NCI-H774 (cell line): ENCODE measurements at regions not wholly inside any gene's neighbourhood (a gene's known extent, or its start where the extent isn't known, plus 50 kb on each side); places are given as distances from the start of the nearest gene placed in this dataset.

Source experiments
- DNase-seq: peaks from one replicate; lab custom pipeline; 2025; lab: John Stamatoyannopoulos, UW

DNA sequence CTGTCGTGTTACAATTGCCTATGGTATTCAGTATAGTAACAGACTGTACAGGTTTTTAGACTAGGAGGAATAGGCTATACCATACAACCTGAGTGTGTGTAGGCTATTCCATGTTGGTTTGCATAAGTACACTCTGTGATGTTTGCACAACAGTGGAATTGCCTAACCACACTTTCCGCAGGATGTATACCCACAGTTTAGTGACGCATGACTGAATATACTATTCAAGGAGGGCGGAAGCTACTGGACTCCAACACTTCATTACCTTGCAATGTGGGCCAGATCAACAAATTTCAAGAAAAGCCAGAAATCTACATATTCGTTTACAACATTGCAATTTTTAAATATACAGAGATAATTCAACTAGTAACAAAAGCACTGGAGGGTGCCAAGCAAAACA is 317.2 kb downstream of the PDGFC start:
- DNase-seq, result no peak

DNA sequence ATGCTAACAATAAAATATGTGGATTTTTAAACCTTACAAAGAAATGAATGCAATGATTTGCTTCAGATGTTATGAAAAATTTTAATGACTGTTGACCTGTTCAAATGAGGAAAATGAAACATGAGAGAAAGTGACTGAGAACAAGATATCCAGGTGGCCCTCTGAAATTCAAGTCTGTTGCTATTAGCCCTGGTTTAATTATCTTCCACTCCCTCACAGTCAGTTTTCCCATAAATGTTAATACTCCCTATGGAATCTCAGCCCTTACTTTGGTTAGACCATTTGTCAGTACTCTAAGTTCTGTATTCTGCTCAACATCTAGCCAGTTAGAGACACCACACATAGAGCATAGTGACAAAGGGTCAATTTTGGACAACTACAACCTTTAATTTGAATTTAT is 327.8 kb downstream of the PDGFC start:
- no peak for DNase-seq

DNA sequence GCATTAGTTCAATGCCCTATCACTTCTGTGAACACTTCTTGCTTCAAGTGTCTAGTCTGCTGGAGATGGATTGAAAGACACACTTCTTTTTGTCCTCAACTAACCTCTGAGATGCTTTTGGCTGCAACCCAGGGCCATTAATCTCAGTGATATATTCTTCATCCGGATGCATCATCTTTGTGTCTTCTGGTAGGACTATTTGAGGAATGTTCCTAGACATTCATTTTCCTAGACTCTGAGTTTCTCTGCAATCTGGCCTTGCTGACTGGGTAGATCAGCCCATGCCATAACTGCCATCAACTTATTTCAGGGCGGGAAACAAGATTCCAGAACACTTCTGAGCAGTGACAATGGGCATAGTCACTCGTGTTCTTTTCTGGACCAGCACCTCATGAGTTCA is 329.4 kb downstream of the PDGFC start:
- no peak for DNase-seq

DNA sequence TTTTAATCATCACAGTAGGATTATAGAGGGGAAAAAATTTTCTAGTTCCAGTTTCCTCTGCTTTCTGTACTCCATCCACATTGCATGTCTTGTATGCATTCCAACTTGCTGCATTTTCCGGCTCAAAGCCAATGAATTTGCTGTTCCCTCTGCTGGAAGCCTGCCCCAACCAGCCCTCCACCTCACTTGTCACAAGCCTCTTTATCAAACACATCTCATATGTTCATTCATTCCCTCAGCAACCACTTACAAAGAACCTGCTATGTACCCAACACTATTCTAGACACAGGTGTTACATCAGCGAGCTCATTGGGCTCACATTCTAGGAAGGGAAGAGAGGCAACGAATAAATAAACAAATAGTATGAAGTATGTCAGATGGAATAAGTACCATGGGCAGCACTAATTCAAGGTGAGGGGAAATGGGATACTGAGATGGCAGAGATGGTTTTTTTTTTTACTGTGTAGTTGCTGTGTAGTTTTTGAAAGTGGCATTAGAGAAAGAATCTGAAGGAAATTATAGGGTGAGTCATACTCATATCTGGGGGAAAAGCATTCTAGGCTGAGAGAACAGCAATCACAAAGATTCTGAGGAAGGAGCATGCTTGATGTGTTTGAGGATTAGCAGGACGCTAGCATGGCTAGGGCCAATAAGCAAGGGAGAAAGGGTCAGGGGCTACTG is 332.5 kb downstream of the PDGFC start:
- peak; percentile 12 for DNase-seq

DNA sequence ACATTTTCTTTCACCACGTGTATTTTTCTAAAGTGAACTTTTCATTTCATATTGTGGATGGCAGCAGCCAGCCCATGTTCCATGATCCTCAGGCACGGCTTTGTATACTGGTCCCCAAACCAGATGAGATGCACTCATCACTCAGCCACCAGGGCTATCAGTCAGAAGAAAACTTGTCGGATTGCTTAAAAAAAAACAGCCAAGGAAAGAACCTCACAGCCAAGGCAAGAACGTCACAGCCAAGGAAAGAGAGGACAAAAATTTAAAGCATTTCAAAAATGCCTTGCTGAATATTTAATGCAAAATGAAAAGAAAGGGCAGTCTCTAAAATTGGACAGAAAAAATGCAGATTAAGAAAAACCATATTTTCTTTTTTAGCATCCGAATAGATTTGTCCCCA is 333.3 kb downstream of the PDGFC start:
- no peak for DNase-seq

DNA sequence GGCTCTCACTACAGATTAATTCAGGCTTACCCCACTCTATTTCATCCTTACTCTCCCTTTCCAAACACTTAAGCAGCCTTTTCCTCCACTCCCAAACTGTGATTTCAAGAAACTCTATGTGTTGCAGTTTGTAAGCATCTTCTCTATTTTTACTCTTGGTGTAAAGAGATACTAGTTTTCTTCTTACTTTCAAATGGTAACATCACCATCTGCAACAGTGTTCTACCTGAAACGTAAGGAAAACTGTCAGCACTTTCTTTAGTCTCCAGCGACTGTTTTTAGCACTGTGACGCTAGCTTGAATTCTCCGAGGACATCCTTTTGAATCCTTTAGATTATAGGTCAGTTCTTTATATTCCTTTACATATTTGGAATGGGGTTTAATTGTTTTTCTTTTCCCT is 335.2 kb downstream of the PDGFC start:
- no peak for DNase-seq

DNA sequence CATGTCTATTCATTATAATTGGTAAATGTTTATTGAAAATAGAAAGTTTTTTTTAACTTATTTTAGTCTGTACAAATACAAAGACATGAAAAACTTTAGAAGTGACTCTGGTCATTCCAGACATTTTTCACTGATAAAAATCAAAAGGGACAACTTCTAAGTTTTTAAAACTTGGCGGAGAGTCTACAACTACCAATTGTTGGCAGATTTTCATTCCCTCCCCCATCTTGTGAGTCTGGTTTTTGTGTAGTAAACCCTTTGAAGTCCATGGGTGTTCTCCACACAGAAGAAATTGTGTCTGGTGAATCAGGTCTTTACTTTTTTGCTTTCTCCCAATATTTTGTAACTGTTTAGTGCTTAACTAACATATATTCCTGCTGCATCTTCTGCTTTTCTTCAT is 336.5 kb downstream of the PDGFC start:
- DNase-seq, result no peak

DNA sequence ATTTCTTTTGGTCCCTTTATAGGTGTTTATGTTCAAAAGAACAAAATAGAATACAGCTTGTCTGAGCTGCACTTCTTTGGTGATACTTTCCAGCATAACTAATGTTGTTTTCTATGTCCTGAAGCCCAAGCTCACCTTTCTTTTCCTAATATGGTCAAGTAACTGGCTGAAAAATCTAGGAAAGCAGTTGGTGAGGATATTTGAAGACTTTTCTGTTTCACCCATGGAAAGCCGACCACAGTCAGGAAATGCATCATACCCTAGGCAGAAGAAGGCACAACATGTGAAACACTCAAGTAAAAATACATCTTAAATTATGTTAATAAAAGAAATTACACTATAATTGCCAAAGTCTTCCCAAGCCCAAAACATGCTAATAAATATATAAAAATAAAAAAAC is 337.0 kb downstream of the PDGFC start:
- DNase-seq, result no peak

DNA sequence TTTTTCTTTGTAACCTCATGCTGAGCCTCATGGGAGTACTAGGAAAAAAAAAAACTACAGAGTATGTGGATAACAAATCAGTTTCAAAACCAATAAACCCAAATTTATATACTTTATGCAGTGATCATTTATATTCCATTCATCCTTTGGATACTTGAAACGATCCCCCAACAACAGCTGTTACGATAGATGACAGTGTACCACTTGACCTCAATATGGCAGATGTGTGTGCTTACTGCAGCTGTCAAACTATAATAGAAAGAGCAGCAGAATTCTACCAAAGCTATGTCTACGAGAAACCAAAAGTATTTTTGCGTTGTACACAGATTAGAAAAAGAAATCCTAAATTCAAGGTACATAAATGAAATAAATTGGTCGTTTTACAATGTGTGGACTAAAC is 337.8 kb downstream of the PDGFC start:
- DNase-seq, result no peak

DNA sequence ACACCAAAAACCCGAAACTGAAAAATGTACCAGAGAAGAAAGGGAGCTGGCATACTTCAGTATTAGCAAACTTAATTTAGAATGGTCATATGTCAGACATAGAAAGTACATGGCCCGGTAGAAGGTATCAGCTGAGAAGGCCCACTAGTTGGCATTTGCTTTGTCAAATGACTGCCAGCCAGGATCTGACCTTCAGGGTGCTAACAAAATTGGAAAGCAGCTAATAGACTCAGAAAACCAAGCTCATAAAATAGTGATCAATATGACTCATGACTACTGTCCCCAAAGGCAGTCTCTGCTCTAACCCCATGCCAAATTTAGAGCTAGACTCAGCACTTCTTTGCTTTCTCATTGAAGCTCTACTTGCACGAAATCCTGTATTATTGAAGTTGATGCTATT is 342.7 kb downstream of the PDGFC start:
- DNase-seq, result no peak

DNA sequence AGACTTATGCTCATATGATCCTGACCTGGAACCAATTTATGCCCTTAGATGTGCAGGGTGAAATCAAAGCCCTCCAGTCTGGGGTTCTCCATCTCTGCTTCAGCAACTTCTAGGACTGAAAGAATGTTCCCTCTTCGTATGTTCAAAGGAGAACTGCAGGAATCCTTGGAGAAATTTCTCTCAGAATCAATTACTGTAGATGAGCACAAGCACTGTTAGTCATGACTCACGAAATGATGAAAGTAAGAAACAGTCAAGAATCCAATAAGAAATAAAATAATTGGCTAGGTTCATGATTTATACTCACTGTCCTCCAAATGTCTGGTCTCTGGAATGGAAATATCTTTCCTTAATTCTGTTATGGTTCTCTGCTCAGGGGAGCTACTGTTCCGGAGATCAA is 348.2 kb downstream of the PDGFC start:
- no peak for DNase-seq

DNA sequence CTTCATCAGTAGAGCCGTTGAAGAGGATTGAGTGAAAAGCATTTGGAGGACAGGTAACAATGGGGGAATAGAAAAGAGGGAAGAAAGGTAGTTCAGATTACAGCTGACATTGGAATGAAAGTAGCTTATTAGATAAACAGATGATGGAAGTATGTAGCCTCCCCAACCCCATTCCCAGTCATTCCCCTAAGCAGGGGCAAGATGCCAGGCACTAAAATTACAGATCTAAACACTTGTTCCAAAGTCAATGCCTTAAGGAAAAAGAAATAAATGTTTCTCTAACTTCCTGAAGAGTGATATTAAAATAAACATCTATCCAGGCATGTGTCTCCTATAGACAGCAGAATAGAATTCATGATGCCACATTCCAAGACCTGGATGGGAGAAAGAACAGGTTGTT is 350.8 kb downstream of the PDGFC start:
- no peak for DNase-seq

DNA sequence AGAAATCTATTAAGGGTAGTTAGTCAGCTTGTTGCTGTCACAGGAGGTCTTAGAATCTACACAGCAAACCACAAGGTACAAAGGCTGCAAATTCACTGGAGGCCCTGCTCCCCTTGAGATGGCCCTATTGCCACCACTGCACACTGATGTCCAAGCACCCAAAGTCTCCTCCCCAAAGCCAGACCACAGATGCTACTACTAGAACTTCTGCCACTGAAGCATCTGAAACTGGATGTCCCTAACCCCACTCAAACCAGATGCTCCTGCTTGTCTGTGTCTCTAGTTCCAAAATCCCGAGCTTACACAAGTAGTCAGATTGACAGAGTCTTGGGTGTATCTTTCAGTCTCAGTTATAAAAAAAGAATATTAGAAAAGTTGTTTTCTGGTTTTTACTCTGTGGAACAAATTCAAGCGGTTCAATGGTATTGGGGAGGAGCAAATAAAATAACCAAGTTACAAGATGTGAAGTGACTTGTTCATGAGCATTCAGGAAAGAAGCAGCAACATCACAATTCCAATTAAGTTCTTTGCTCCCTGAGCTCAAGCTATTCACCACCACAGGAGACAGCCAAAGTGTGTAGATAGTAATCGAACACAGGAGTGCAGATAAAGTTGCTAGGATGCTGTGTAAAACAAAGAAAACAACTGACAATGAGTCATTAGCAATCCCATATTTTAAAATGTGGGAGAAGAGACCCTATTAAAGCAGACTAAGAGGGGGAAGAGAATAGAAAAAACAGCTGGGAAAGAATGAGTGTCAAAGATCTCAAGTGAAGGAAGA is 352.3 kb downstream of the PDGFC start:
- no peak for DNase-seq

DNA sequence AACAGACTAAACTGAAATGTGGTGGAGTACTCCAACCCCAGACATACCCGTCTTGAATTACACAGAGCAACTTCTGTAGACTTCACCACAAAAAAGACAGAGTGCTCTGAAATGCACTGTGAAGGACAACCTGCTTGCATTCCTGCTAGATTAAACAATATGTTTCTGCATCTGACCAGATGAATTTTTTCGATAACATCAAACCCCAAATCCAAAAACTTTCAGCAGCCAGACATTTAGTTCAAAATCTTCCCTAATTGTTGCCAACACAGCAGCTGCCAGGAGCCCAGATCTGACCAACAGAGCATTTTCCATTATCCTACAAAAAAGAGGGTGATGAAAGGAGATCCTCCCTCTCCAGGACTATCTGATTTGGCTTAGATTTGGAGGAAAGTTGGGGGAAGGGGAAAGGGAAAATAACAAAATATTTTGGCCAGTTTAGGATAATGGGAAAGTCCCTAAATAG is 356.5 kb downstream of the PDGFC start:
- no peak for DNase-seq

DNA sequence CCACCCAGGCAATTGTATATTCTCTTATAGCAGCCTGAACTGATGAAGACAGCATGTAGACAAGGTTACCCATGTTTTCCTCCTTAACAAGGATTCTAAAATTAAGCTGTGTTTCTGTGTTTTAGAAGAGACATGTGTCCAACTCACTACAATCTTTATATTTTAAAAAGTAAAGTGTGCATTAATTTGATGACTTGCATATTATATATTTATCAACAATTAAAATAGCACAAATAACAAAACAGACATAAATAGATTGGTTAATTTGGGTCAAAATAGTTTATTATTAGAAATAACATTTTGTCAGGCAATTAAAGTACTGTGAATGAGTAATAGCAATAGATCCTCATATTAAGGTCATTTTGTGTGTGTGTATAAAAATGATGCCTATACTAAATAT is 357.1 kb downstream of the PDGFC start:
- no peak for DNase-seq

DNA sequence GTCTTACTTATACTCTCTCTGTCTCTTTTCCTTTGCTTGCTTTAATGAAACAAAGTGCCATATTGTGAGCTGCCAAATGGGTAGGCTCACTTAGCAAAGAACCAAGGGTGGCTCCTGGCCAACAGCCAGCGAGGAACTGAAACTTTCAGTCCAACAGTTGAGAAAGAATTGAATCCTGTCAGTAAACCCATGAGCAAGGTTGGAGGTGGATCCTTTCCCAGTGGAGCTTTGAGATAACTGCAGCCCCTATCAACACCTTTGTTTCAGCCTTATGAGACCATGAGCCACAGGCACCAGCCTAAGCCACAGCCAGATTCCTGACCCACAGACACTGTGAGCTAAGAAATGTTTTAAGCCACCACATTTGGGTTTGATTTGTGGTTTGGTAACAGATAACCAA is 362.2 kb downstream of the PDGFC start:
- no peak for DNase-seq

DNA sequence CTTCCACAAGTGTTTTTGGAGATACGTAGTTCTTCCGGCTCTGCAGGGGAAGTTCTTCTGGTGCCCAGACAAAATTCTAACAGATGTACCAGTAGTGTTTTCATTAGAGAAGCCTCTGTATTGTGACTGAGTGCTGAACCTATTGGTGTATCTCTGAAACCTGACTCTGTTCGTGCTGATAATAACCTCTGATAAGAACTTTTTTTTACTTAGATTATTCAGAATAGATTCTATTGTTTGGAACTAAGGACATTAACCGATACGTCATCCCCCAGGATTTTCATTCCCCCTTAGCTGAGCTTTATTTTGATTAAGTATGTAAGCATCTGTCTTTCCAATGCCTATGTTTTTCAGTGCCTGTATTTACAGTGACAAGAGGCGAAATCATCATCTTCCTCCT is 362.9 kb downstream of the PDGFC start:
- no peak for DNase-seq

DNA sequence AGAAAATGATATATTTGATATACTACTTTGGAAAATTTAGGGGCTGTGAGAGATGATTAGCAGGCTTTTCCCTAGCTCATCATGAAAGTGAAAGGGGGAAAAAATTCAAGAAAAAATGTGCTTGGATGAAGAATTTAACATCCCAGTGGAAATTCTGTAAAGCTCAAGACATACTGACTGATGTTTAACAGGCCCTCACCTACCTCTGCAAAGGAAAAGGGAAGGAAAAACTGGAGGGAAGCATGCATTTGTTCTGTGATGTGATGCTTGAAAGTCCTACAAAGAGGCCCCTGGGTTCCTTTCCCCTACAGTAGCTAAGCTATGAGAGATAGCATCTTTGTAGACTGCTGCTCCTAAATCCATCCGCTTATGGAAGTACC is 364.1 kb downstream of the PDGFC start:
- DNase-seq, result no peak

DNA sequence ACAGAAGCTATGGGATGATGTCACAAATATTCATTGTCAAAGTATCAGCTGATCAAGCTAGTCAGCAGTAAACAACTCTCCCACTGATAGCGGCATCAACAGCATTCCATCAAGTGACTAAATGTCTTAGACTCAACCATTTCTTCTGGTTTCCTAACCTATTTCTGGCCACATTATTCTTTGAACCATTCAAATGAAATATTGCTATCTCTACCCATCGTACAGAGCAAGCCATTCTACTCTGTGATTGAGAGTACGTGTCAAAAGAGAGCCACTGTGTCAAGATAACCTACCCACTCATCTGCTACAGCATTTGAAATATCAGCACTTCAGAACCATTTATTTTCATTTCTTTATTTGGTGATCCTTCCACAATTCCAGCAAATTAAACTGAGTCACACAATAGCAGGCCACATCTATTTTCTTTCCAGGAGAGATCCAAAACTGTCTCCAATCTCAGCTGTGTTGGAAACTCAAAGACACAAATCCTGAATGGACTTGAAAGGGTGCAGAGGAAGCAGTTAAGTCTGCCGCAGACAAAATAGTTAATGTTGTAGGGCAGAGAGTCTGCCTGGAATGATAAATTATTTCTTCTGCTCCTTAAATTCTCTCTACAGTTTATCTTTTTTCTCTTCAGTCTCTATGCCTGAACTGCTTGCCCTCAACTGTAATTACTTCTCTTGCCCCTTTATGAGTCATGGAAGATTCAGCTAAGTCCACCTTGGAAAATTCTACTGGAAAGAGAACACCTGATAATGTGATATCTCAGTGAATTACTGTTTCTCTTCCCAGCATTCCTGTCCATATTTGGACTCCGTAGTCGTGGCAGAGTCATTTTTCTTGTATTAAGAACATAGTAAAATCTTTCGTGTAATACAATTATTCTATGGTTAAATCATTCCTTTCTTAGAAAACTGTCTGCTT is 364.8 kb downstream of the PDGFC start:
- DNase-seq, result no peak

DNA sequence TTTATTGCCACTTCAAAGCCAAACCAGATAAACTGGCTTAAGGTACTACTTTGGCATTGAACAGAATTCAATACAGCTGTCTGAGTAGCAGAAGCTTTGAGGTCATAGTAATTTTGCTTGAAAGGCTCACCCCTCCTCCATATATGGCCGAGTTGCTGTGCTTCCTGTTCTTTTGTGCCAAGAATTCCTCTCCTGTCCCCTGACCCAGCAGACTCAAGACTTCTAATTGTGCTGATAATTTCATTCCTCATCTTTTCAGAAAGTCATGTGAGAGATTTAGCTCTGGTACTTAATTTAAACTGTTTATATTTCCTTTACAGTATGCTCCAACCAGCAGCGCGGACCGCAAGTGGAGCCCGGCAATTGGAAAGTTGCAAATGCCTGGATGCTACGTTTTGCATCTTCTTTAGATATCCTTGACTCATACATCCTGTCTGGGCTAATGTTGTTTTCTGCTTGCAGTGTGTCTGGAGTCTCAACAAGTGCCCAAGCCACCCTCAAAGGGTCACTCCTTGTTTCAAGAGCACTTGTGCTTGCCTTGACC is 373.4 kb downstream of the PDGFC start:
- peak; percentile 6 for DNase-seq

DNA sequence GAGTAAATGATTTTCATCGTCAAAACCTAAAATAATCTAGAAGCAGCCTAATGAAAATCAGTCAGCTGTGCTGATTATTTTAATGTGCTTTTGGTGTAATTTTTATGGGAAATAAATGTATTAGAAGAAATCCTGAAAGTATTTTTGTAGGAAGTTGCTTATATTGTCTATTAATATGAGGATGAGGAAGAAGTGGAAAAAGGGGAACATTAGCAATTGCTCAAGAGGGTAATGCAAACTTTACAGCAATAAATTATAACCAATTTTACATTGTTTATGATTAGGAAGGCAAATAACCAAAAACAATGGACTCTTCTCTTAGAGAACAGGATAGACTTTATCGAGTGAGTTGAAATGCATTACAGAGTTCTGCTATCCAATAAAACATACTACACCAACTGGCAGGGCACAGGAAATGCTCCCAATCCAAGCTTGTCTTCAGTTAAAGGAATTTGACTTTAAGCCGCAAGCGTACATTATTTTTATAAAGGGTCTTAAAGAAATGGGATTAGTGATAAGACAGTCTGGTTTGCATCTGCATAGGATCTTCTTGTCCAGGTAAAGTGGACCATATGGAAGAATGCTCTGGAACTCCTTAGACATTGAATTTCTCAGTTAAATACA is 374.8 kb downstream of the PDGFC start:
- DNase-seq, result no peak

DNA sequence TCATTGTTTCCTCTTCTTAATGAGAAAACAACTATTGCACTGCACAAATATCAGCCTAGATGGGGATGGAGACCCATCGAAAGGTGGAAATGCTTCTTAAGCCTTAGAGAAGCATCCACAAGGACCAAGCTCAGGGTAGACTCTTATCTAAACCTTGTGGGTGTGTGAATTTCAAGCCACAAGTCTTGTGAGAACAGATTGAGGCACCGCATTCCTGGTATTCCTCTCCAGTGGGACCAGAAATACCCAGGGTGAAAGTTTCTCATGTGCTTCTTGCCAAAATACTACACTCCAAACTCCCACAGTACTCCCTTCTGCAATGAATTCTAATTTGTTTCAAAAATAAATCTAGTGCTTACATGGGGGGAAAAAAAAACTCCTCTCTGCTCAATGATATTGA is 375.6 kb downstream of the PDGFC start:
- no peak for DNase-seq
